Glomerular visceral epithelial cell (primary cell): ENCODE measurements at regions not wholly inside any gene's neighbourhood (a gene's known extent, or its start where the extent isn't known, plus 50 kb on each side); places are given as distances from the start of the nearest gene placed in this dataset.
"Not testable (repeated sequence)": the region's sequence is repeated elsewhere in the genome, so short reads cannot be mapped to it uniquely, and the experiment has no call there.

Experiments
- DNase-seq: peaks from one replicate; pipeline ENCODE4 v3.0.0-alpha.2; 2016; ENCODE audit errors: extremely low spot score

GRCh38 chr5:134471858-134472449 is 53.5 kb upstream of the JADE2 start:
- not testable (repeated sequence) for DNase-seq

GRCh38 chr5:134468921-134469400 is 56.5 kb upstream of the JADE2 start:
- peak; percentile 30 for DNase-seq

GRCh38 chr5:134467231-134467630 is 55.5 kb upstream of the CDKN2AIPNL start:
- no peak for DNase-seq

- peak; percentile 89 for DNase-seq
These were observed 54.8 kb upstream of the CDKN2AIPNL start for GRCh38 chr5:134466241-134467069.

GRCh38 chr5:134465816-134466240 is 54.1 kb upstream of the CDKN2AIPNL start:
- DNase-seq: peak; percentile 96

GRCh38 chr5:134464988-134465815 is 53.5 kb upstream of the CDKN2AIPNL start:
- DNase-seq: no peak

GRCh38 chr5:134463991-134464760 is 52.5 kb upstream of the CDKN2AIPNL start:
- DNase-seq: no peak

GRCh38 chr5:134463176-134463720 is 51.6 kb upstream of the CDKN2AIPNL start:
- no peak for DNase-seq

GRCh38 chr5:134462761-134463160 is 51.1 kb upstream of the CDKN2AIPNL start:
- no peak for DNase-seq

GRCh38 chr5:134462047-134462575 is 50.4 kb upstream of the CDKN2AIPNL start:
- no peak for DNase-seq
